DND-41 (cell line): ENCODE measurements at regions not wholly inside any gene's neighbourhood (a gene's known extent, or its start where the extent isn't known, plus 50 kb on each side); places are given as distances from the start of the nearest gene placed in this dataset.

Experiments used
- ATAC-seq: fragments of 200-7000 bp; cut with Tn5 transposase; 3 replicates; pipeline ENCODE4 v1.9.1; 2021; ENCODE audit warnings: low read depth; ENCODE audit not compliant: insufficient read depth
- DNase-seq: peaks from one replicate; pipeline ENCODE4 v3.0.0-alpha.2; 2020
- H2AFZ ChIP-seq: 2 replicates; pipeline ENCODE4 v1.6.0; 2012; ENCODE audit warnings: low read depth, low read length
- H3K27ac ChIP-seq: 2 replicates; pipeline ENCODE4 v1.5.1; 2012; ENCODE audit warnings: low read length, inconsistent platforms
- H3K27me3 ChIP-seq: fragments of 200-600 bp; sonication (generic); 2 replicates; pipeline ENCODE4 v1.6.0; 2012; ENCODE audit warnings: low read length, mild to moderate bottlenecking, inconsistent platforms; ENCODE audit not compliant: insufficient read depth, poor library complexity
- H3K36me3 ChIP-seq: 2 replicates; pipeline ENCODE4 v1.5.1; 2012; ENCODE audit warnings: low read length, inconsistent platforms; ENCODE audit not compliant: insufficient read depth
- H3K4me1 ChIP-seq: 2 replicates; pipeline ENCODE4 v1.5.1; 2012; ENCODE audit warnings: mild to moderate bottlenecking, low read length; ENCODE audit not compliant: insufficient read depth
- H3K4me2 ChIP-seq: 2 replicates; pipeline ENCODE4 v1.6.0; 2012; ENCODE audit warnings: mild to moderate bottlenecking, moderate library complexity, low read length, inconsistent platforms; ENCODE audit not compliant: insufficient read depth
- H3K4me3 ChIP-seq, 2 experiments: fragments of 200-600 bp in 1 of 2; shearing (Covaris generic) in 1 of 2; 2 replicates each; pipeline ENCODE4 v1.5.1; 2012 to 2016; ENCODE audit warnings: inconsistent platforms in 2 of 2, low read length in 2 of 2, mild to moderate bottlenecking in 2 of 2, low read depth in 1 of 2, moderate library complexity in 1 of 2
- H3K79me2 ChIP-seq: 2 replicates; pipeline ENCODE4 v1.6.0; 2012; ENCODE audit warnings: low read length, inconsistent platforms; ENCODE audit not compliant: insufficient read depth
- H3K9ac ChIP-seq: 2 replicates; pipeline ENCODE4 v1.6.0; 2012; ENCODE audit warnings: low read depth, mild to moderate bottlenecking, inconsistent platforms, low read length, moderate library complexity
- H3K9me3 ChIP-seq: 2 replicates; pipeline ENCODE4 v1.5.1; 2012; ENCODE audit warnings: low read length, moderate library complexity, mild to moderate bottlenecking, inconsistent platforms; ENCODE audit not compliant: insufficient read depth, severe bottlenecking
- H4K20me1 ChIP-seq: 2 replicates; pipeline ENCODE4 v1.6.0; 2012; ENCODE audit warnings: low read length; ENCODE audit not compliant: insufficient read depth
- CTCF ChIP-seq: IDR thresholded peaks from 2 replicates; pipeline ENCODE4 v1.5.1; 2012; ENCODE audit warnings: borderline replicate concordance, low read length, moderate library complexity, mild to moderate bottlenecking; ENCODE audit not compliant: poor library complexity, severe bottlenecking; ENCODE audit errors: extremely low read depth
- EZH2 ChIP-seq: IDR thresholded peaks from 3 replicates; pipeline ENCODE4 v1.6.1; 2012; ENCODE audit warnings: borderline replicate concordance, low read depth, mild to moderate bottlenecking, moderate library complexity, low read length, inconsistent platforms; ENCODE audit not compliant: severe bottlenecking

GRCh38 chr15:39430389-39430788, 150.5 kb upstream of the THBS1 start:
- no peaks in the 10 kb centered on the region for H3K36me3 ChIP-seq
- no peak overlapping the region for H3K4me3 ChIP-seq
- no peak overlapping the region for H3K4me2 ChIP-seq
- DNase-seq (no peak), ATAC-seq (no peak)
- TF ChIP-seq CTCF (no peak), EZH2 (no peak)
- peaks cover 53% of the 10 kb centered on the region for H3K27me3 ChIP-seq
- no peaks in the 10 kb centered on the region for H3K9me3 ChIP-seq
- peaks cover 16% of the 10 kb centered on the region for H3K4me1 ChIP-seq
- H3K79me2 ChIP-seq, result no peaks in the 10 kb centered on the region
- no peak overlapping the region for H2AFZ ChIP-seq
- no peak overlapping the region for H3K9ac ChIP-seq
- no peak overlapping the region for H3K27ac ChIP-seq
- peaks cover 9% of the 10 kb centered on the region; the same call in 1 of the 2 replicates for H4K20me1 ChIP-seq

- Histone ChIP-seq H2AFZ (no peak overlapping the region), H3K79me2 (no peaks in the 10 kb centered on the region), H3K4me1 (peaks cover 16% of the 10 kb centered on the region), H3K4me3 (no peak overlapping the region), H3K9me3 (no peaks in the 10 kb centered on the region), H4K20me1 (peaks cover 9% of the 10 kb centered on the region; the same call in 1 of the 2 replicates), H3K36me3 (no peaks in the 10 kb centered on the region), H3K27ac (no peak overlapping the region), H3K27me3 (peaks cover 59% of the 10 kb centered on the region), H3K9ac (no peak overlapping the region), H3K4me2 (no peak overlapping the region)
- TF ChIP-seq EZH2, result no peak
- TF ChIP-seq CTCF, result no peak
- ATAC-seq (no peak), DNase-seq (no peak)
Measured at GRCh38 chr15:39431376-39431775, 149.5 kb upstream of the THBS1 start.

- peaks cover 59% of the 10 kb centered on the region for H3K27me3 ChIP-seq
- peaks cover 10% of the 10 kb centered on the region for H3K4me1 ChIP-seq
- H3K36me3 ChIP-seq, result no peaks in the 10 kb centered on the region
- ATAC-seq (no peak), DNase-seq (no peak)
- no peaks in the 10 kb centered on the region for H3K79me2 ChIP-seq
- H3K27ac ChIP-seq, result no peak overlapping the region
- H3K4me2 ChIP-seq, result no peak overlapping the region
- no peak for TF ChIP-seq EZH2
- no peak for TF ChIP-seq CTCF
- no peak overlapping the region for H2AFZ ChIP-seq
- H4K20me1 ChIP-seq, result peaks cover 7% of the 10 kb centered on the region; the same call in 1 of the 2 replicates
- H3K9ac ChIP-seq, result no peak overlapping the region
- no peak overlapping the region for H3K4me3 ChIP-seq
- no peaks in the 10 kb centered on the region for H3K9me3 ChIP-seq
Measured at GRCh38 chr15:39432026-39432425, 148.9 kb upstream of the THBS1 start.

- TF ChIP-seq CTCF (no peak), EZH2 (no peak)
- Histone ChIP-seq H3K4me3 (no peak overlapping the region), H4K20me1 (no peaks in the 10 kb centered on the region; the same call in 1 of the 2 replicates), H3K4me1 (peaks cover under 1% of the 10 kb centered on the region; the same call in 1 of the 2 replicates), H3K9me3 (no peaks in the 10 kb centered on the region), H3K9ac (no peak overlapping the region), H3K36me3 (no peaks in the 10 kb centered on the region), H3K4me2 (no peak overlapping the region), H3K27me3 (peaks cover 59% of the 10 kb centered on the region), H2AFZ (no peak overlapping the region), H3K79me2 (no peaks in the 10 kb centered on the region), H3K27ac (no peak overlapping the region)
- no peak for ATAC-seq
- DNase-seq, result no peak
Measured at GRCh38 chr15:39432912-39433348, 147.9 kb upstream of the THBS1 start.
